Transverse colon (tissue), 4 donors: ENCODE measurements at regions not wholly inside any gene's neighbourhood (a gene's known extent, or its start where the extent isn't known, plus 50 kb on each side); places are given as distances from the start of the nearest gene placed in this dataset.

Experiments used
- DNase-seq: peaks from one replicate; pipeline ENCODE4 v3.0.0-alpha.2; 2019
- H3K27ac ChIP-seq, 4 donors: fragments of 200-600 bp; sonication (generic); 2 replicates each; pipeline ENCODE4 v1.5.1; 2016 to 2018; ENCODE audit warnings: inconsistent platforms in 4 of 4
- H3K27me3 ChIP-seq: fragments of 200-600 bp; sonication (generic); 2 replicates; pipeline ENCODE4 v1.5.1; 2017; ENCODE audit warnings: inconsistent platforms
- H3K36me3 ChIP-seq, 4 donors: fragments of 200-600 bp; sonication (generic); 2 replicates each; pipeline ENCODE4 v1.5.1; 2017 to 2019; ENCODE audit warnings: inconsistent platforms in 4 of 4
- H3K4me1 ChIP-seq, 4 donors: fragments of 200-600 bp; sonication (generic); 2 replicates each; pipeline ENCODE4 v1.5.1; 2017 to 2020; ENCODE audit warnings: inconsistent platforms in 4 of 4
- H3K4me3 ChIP-seq, 4 donors: fragments of 200-600 bp; sonication (generic); 1 replicate in 1 of 4; 2 replicates in 3 of 4; pipeline versions ENCODE4 v1.5.1 to v1.6.1; 2017 to 2019; ENCODE audit warnings: inconsistent platforms in 4 of 4
- H3K9me3 ChIP-seq, 2 donors: fragments of 200-600 bp; sonication (generic); 2 replicates each; pipeline ENCODE4 v1.5.1; 2017 to 2019; ENCODE audit warnings: inconsistent platforms in 2 of 2
- EP300 ChIP-seq: sonication (generic); formaldehyde crosslinking; IDR thresholded peaks from one replicate; pipeline ENCODE4 v1.6.1; 2017; ENCODE audit warnings: antibody characterized with exemption, low read depth
- POLR2A ChIP-seq: fragments of 450-650 bp; IDR thresholded peaks from one replicate; pipeline ENCODE4 v1.6.1; 2016; ENCODE audit warnings: antibody characterized with exemption, mild to moderate bottlenecking, moderate library complexity
- POLR2AphosphoS5 ChIP-seq, 3 donors: sonication (generic); formaldehyde crosslinking; IDR thresholded peaks; one replicate each; pipeline ENCODE4 v1.6.1; 2016; ENCODE audit warnings: antibody characterized with exemption in 3 of 3
- WGBS, 2 donors: methylation state at CpG; one replicate each; pipeline ENCODE4 v1.1.5; 2018; ENCODE audit warnings: low coverage in 1 of 2; 5-methylcytosine and 5-hydroxymethylcytosine counted together
- in situ Hi-C, 4 donors: fragments of 200-750 bp; cut with MboI; loops; one replicate each; pipeline versions ENCODE4 v1.15.0 to v1.15.1; 2017; ENCODE audit warnings: low sequenced_read_pairs in 3 of 4, low pct_ligation_motif_present in 1 of 4, low pct_unique_long_range_greater_than_20kb in 1 of 4
- intact Hi-C: fragments of 100-400 bp; cut with DNase I; formaldehyde crosslinking; loops from one replicate; pipeline ENCODE4 v1.15.1; 2023; ENCODE audit warnings: low total_unique reads
- TF ChIP-seq, protein P1 (sequence below), 5 experiments: fragments of 200-600 bp in 3 of 5; fragments of 450-650 bp in 2 of 5; sonication (generic) in 3 of 5; IDR thresholded peaks; 1 replicate in 2 of 5; 2 replicates in 3 of 5; pipeline ENCODE4 v1.5.1; 2016 to 2017; ENCODE audit warnings: antibody characterized with exemption in 5 of 5, inconsistent platforms in 3 of 5, mild to moderate bottlenecking in 2 of 5, moderate library complexity in 1 of 5

DNA sequence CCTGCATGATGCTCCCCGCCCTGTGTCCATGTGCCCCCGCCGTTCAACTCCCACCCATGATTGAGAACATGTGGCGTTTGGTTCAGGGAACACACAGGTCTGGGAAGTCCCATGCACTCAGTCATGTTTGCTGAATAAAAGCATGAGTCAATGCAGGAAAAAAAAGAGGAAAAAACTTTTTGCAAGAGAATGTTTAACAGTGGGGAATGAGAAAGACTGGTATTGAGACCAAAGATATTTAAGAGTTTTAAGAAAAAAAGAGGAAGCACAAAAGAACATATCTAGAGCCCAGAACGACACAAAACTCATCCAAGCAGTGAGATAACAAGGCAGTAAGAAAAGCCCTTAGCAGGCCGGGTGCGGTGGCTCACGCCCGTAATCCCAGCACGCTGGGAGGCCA is 279.2 kb upstream of the THSD7B start:
- Histone ChIP-seq H3K36me3 (no peaks in the 10 kb centered on the region), H3K27ac (no peak overlapping the region), H3K9me3 (peaks cover 0 to 7% of the 10 kb centered on the region in 2 donors), H3K4me1 (no peaks in the 10 kb centered on the region), H3K4me3 (no peak overlapping the region), H3K27me3 (no peaks in the 10 kb centered on the region)
- no peak for DNase-seq
- in situ Hi-C loops (no loop called here), intact Hi-C loops (no loop called here)
- 60 to 85% methylated on average over 4 to 10 of the region's 10 CpGs for WGBS, 2 donors
- TF ChIP-seq, protein P1, sequence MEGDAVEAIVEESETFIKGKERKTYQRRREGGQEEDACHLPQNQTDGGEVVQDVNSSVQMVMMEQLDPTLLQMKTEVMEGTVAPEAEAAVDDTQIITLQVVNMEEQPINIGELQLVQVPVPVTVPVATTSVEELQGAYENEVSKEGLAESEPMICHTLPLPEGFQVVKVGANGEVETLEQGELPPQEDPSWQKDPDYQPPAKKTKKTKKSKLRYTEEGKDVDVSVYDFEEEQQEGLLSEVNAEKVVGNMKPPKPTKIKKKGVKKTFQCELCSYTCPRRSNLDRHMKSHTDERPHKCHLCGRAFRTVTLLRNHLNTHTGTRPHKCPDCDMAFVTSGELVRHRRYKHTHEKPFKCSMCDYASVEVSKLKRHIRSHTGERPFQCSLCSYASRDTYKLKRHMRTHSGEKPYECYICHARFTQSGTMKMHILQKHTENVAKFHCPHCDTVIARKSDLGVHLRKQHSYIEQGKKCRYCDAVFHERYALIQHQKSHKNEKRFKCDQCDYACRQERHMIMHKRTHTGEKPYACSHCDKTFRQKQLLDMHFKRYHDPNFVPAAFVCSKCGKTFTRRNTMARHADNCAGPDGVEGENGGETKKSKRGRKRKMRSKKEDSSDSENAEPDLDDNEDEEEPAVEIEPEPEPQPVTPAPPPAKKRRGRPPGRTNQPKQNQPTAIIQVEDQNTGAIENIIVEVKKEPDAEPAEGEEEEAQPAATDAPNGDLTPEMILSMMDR (IDR thresholded peaks at IDR 0.05): no peak
- TF ChIP-seq POLR2AphosphoS5 (IDR thresholded peaks at IDR 0.05): no peak
- TF ChIP-seq EP300: no peak
- TF ChIP-seq POLR2A: no peak

DNA sequence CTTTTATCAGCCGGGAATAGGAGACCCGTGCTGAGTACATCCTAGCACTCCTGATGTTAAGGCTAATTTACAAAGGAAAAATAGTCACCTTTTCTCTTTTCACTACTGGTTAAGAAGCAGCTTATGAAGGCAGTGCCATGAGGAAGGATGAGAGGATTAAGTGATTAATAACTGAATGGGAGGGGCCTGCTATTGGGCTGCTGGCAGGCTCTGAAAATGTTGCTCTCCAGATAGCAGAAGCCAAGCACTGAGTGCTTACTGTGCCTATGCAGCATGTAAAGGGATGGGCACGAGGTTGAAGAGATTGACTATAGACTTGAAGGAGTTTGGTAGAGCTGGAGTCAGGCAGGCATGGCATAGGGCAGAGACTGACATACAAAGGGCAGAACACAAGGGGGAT is 282.4 kb upstream of the THSD7B start:
- H3K4me1 ChIP-seq: no peaks in the 10 kb centered on the region
- TF ChIP-seq EP300 (no peak), POLR2A (no peak), POLR2AphosphoS5 (IDR thresholded peaks at IDR 0.05) (no peak)
- TF ChIP-seq, protein P1 (IDR thresholded peaks at IDR 0.05): no peak
- intact Hi-C loops (no loop called here), in situ Hi-C loops (no loop called here)
- H3K9me3 ChIP-seq: peaks cover 0 to 5% of the 10 kb centered on the region in 2 donors
- H3K27me3 ChIP-seq: no peaks in the 10 kb centered on the region
- H3K4me3 ChIP-seq: no peak overlapping the region
- no peak for DNase-seq
- 77 to 95% methylated on average over 2 to 3 of the region's 3 CpGs for WGBS, 2 donors
- H3K27ac ChIP-seq: no peak overlapping the region
- H3K36me3 ChIP-seq: no peaks in the 10 kb centered on the region

DNA sequence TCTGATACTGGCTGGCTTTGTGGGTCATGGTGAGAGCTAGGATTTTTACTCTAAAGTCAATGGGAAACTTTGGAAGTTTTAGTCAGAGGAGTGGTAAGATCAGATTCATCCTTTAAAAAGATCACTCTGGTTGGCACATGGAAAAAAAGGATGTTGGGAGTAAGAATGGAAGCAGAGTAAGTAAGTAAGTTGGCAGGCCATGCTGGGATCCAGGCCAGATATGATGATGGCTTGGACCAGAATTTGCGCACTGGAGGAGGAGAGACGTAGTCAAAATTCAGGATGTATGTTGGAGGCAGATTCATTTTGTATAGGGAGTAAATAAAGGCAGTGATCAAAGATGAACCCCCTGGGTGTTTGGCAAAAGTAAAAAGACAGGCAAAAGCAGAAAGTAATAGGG is 283.3 kb upstream of the THSD7B start:
- in situ Hi-C loops (no loop called here), intact Hi-C loops (no loop called here)
- TF ChIP-seq POLR2AphosphoS5 (IDR thresholded peaks at IDR 0.05) (no peak), POLR2A (no peak), EP300 (no peak)
- TF ChIP-seq, protein P1 (IDR thresholded peaks at IDR 0.05): no peak
- Histone ChIP-seq H3K9me3 (peaks cover 0 to 5% of the 10 kb centered on the region in 2 donors), H3K4me1 (no peaks in the 10 kb centered on the region), H3K27ac (no peak overlapping the region), H3K36me3 (no peaks in the 10 kb centered on the region), H3K27me3 (no peaks in the 10 kb centered on the region), H3K4me3 (no peak overlapping the region)
- WGBS, 2 donors: 83 to 96% methylated on average over 2 of the region's 2 CpGs
- no peak for DNase-seq

DNA sequence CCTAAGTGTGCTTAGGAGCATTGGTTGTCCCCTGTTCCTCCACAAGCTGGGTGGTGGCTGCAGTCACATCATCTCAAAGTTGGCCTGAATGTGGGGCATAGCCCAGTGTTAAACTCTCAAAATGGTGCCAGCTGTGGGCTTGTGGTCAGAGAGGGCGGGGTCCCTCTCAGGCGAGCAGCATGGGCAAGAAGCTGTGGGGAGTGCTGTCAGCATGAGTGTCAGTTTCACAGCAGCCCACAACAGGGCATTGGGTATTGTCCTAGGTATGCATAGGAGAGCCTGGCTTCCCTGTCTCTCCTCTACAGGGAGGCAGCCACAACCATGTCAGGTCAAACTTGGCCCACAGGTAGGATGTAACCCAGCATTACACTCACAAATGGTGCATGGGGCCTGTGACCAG is 285.6 kb upstream of the THSD7B start:
- TF ChIP-seq EP300: no peak
- TF ChIP-seq, protein P1 (IDR thresholded peaks at IDR 0.05): no peak
- H3K4me1 ChIP-seq: no peaks in the 10 kb centered on the region
- no peak overlapping the region for H3K4me3 ChIP-seq
- intact Hi-C loops (no loop called here), in situ Hi-C loops (no loop called here)
- H3K27me3 ChIP-seq: no peaks in the 10 kb centered on the region
- H3K9me3 ChIP-seq: peaks cover 0 to 5% of the 10 kb centered on the region in 2 donors
- H3K36me3 ChIP-seq: no peaks in the 10 kb centered on the region
- 86% methylated on average over 2 of the region's 2 CpGs; no CpG with 5 or more reads in 1 of the 2 donors for WGBS, 2 donors
- no peak overlapping the region for H3K27ac ChIP-seq
- no peak for DNase-seq
